ENCODE measurements at regions not wholly inside any gene's neighbourhood (a gene's known extent, or its start where the extent isn't known, plus 50 kb on each side); places are given as distances from the start of the nearest gene placed in this dataset.
"Not testable (repeated sequence)": the region's sequence is repeated elsewhere in the genome, so short reads cannot be mapped to it uniquely, and the experiment has no call there.

DNA sequence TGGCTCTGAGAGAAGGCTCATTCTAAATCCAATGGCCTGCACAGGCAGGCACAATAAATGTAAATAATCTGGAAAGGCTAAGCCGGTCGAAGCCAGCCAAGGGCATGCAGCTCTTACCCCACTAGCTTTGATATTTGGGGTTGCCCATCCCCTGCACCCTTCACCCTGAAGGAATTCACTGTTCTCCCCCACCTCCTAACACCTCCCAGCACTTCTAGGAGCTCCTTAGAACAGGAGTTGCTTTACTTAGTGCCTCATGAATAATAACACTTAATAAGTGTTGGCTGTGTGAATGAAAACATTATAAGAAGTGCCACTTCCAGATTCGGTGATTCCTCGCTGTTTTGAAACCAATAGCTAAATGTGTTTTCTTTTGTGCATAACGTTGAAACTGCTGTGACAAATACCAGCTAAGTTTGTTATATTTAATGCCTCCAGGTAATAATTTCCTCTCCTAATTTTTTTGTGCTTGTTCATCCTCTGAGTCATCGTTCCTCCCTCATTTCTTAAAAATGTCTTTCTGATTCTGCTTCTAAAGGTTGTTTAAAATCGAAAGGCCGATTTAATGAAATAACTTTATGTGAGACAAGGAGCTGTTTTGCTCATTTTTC is 458.8 kb downstream of the METTL4 start:
- no peak for DNase-seq (ENCODE audit: low spot score)

DNA sequence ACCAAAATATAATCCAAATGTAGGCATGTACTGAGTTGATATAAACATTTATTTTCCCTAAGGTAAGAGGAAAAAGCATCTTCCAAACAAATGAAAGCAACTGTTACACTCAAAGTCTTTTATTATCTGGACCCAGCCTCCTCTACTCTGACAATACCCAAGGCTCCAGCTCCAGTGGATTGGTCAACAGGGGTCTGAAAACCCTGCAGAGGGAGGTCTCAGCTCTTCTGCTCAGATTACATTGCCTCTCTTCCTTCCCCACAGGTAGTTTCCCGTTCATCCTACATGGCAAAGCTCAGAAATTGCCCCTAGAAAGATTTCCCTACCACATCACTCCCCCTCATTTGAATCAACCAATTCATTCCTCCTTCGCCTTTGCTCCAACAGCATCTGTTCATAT is 457.0 kb downstream of the METTL4 start:
- DNase-seq (ENCODE audit: low spot score), result no peak

DNA sequence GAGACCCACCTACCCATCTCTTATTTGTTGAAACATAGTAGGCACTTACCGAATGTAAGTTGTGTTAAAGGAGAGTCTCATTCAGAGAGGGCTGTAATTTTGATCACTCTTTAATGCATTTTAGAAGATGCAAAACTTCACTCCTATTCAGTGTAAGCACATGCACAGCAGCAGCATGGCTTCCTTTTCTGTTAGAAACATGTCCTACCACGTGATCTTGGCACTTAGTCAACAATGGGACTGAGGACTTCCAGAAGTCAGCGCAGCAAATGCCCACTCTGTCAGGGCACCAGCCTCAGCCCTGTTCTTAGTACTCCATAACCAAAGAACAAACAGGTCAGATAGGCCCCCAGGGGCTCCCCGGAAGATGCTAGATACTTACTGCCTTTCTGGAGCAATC is 456.5 kb downstream of the METTL4 start:
- no peak for DNase-seq (ENCODE audit: low spot score)

DNA sequence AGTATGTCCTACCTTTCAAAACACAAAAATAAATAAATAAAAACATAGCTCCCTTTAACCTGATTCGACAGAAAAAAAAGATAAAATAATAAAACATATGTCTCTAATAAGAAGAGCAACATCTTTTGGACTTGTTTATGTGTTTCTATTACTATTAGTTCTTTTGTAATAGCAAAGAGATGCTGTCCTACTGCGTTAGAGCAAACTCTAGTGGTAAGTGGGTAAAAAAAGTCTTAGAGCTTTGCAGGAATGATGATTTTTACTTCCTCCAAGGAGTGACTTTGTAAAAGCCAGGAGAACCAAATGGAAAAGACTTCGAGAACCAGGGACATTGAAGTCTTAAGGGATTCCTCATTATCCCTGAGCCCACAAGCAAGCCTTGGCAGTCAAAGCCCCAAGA is 450.1 kb downstream of the METTL4 start:
- DNase-seq (ENCODE audit: low spot score), result no peak

DNA sequence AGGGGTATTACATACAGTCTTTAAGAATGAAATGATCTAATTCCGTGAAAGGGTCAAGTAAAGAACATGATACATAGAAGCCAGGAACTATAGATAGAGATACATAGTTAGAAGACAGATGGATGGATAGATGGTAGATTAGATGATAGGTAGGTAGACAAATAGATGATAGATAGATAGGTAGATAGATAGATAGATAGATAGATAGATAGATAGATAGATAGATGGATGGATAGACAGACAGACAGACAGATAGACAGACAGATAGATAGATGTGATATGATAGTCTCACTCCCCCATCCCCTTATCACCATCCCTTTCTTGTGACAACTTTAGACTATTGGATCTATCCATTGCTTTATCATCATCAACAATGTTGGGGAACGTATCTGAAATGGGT is 448.2 kb downstream of the METTL4 start:
- no peak for DNase-seq (ENCODE audit: low spot score)

DNA sequence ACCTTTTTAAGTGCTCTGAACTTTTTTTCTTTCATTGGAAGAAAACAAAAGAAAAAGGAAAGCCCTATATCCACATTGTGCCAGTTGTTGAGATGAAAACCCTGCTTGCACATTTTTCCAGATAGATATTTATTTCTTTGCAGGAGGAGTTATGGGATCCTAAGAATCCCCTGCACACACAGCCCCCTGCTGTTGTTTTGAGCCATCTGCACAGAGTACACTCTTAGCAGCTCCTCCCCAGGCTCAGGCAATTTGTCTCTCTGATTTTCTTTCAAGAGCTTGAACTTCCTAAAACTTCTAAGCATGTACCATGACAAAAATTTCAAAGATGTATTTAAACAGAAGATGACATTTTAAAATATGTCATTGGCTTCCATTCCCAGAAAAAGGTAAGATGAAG is 436.9 kb downstream of the METTL4 start:
- no peak for DNase-seq (ENCODE audit: low spot score)

DNA sequence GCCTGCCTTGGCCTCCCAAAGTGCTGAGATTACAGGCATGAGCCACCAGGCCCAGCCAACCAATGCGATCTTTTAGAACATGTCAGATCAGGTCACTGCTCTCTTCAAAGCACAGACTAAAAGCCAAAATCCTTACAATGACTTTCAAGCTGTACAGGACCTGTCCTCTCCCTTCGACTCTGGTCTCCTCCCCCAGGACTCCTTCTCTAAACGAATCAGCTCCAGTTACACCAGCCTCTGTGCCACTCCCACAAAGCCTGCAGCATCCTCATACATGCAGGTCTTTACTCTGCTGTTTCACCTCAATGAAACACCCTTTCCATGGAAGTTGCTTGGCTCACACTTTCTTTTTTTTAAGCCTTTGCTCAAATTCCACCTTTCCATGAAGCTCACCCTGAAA is 436.0 kb downstream of the METTL4 start:
- DNase-seq (ENCODE audit: low spot score), result no peak

DNA sequence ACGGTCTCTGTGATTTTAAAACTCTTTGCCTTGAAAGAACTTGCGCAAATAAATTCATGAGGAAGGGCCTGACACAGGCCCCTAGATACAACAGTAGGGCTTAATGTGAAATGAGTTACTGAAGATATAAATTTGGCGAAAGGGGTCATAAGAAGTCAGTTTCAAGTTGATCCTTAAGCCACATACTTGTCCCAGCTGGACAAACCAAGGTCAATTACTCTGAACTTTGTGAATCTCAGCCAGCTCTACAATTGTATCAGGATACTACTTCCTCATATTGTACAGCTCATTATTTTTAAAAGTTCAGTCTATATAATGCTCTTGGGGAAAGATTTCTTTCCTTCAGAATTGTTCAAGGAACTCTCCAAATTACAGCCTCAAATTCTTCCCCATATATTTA is 432.8 kb downstream of the METTL4 start:
- no peak for DNase-seq (ENCODE audit: low spot score)

DNA sequence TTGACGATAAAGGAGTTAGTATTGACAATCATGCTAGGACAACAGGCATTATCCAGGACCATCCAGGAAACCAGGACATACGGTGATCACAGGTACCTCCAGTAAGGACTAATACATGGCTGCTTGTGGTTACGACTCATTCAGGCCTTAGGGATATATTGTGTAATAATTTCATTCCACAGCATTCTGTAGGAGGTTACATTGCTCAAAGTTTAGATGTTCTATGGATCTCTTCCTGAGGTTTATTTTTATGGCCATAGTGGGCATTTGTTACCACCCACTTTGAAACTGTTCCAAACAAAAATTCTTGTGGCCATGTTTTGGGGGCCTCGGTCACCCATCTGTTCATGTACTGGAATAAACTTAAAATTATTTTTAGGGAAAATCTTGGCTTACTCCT is 431.6 kb downstream of the METTL4 start:
- DNase-seq (ENCODE audit: low spot score), result no peak

DNA sequence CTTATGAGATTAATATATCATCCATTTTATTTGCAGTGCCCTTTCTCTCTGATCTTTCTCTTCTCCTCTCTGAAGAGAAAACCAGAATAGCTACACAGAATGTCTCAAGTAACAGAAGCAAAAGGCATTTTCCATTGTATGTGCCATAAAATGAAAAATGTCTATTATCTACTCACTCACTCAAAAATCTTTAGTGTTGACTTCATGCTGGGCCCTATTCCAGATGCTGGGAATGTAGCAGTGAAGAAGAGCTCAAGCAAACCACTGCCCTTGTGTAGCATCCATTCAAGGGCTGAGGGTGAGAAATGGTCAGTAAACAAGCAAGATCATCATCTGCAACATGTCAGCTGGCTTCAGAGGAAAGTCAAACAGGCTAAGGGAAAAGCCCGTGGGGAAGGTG is 427.7 kb downstream of the METTL4 start:
- DNase-seq (ENCODE audit: low spot score), result no peak

DNA sequence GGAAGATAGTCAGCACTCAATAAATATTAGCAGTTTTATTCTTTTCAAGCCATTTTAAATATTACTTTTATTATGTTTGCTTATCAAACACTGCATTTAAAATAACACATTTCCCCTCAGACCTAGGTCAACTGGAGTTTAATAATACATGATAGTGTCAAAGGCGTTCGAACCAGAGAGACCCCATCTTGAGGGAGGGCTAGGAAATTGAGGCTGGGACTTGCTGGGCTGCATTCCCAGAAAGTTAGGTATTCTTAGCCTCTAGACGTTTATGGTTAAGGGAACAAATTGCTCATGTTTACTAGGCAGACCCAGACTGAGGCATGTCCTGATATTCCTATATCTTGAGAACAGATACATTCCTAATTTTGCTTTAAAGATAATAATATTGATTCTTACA is 426.5 kb downstream of the METTL4 start:
- no peak for DNase-seq (ENCODE audit: low spot score)

DNA sequence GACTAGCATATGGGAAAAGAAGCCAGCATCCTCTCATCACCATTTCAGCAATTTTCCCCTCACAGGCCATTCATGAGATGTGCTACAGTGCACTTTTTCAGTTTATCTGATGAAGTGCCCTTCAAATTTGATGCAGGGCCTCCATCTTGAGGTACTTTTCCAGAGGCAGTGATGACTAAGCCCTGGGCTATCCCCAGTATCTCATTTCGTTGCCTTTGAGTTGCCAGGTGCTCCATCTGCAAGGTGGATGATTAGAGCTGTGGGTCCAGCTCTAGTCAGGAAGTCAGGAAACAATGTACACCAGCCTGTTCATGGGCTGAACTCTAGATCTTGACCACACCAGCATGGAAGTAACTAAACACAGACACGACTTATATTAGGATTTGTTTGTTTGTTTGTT is 425.2 kb downstream of the METTL4 start:
- DNase-seq (ENCODE audit: low spot score), result no peak

DNA sequence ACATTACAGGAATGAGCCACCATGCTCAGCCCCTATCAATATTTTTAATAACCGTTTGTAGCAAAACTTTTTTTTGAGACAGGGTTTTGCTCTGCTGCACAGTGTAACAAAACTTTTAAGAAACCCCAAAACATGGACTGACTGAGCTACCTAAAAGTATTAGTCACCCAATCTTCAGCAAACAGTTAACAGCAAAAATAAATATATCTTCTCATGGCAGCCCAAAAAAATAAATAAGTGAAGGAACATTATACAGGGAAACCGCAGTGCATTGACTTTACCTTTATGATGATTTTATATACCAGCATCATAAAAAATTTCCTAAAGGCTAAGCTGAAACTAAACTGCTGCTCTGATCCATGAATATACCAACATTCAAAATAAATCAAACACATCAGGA is 424.6 kb downstream of the METTL4 start:
- DNase-seq (ENCODE audit: low spot score), result no peak

DNA sequence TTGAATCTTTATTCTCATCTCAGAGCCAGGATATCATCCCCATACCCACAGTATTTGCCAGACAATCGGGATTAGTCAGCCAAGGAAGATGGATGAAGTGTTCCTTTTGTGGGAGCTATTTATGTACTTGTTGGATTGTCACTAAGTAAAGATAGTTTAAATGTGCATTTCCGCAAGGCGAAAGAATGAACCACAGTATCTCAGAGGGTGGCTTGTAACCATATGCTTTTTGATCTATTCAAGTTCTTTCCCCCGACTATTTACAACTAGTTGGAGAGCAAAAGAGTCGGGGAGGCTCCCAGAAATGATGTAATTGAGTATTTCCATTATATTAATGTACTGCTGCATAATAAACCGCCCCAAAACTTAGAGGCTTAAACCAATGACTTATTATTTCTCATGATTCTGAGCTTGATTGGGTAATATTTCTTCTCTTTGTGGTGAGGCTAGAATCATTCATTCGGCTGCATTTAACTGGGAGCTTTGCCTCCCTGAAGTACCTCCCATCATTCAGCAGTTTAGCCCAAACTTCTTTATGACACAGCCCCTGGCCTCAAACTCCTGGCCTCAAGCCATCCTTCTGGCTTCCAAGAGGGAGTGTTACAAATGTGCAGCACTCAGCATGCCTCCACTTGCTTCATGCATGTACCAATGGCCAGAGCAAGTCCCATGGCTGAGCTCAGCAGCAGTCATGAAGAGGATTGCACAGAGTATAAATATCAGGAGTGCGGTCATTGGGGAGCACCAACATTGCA is 423.7 kb downstream of the METTL4 start:
- DNase-seq (ENCODE audit: low spot score), result no peak

DNA sequence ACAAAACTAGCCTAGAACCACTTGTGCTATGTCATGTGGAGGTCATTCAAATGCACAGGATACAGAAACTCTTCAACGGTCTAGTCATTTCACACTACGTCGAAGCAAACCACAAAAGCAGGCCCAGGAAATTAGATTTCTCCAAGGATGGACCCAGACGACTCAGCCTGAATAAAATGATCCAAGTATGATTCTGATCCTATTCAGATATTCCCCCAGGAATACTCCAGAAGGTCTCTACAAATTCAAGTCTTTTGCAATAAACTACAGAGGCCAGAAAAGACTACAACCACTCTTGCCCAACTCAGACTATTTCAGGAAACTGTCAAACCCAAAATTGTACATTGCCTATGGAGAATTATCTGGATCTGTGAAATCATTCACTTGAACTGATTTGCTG is 422.5 kb downstream of the METTL4 start:
- no peak for DNase-seq (ENCODE audit: low spot score)

DNA sequence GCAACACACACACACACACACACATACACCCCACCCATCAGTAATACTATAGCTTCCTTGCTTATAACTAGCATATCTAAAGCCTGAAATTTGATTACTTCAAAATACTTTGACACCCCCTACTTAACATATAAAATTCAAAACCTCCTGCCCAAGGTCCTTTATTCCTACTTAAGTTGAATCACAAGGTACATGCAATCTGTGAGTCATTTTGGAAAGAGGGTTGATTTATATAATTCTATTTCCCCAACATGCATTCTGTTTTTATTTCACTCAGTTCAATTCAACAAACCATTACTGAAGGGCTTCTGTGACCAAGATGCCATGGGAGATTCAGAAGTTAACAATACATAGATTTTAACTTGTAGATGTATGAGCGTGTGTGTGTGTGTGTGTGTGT is 420.7 kb downstream of the METTL4 start:
- DNase-seq (ENCODE audit: low spot score), result no peak

DNA sequence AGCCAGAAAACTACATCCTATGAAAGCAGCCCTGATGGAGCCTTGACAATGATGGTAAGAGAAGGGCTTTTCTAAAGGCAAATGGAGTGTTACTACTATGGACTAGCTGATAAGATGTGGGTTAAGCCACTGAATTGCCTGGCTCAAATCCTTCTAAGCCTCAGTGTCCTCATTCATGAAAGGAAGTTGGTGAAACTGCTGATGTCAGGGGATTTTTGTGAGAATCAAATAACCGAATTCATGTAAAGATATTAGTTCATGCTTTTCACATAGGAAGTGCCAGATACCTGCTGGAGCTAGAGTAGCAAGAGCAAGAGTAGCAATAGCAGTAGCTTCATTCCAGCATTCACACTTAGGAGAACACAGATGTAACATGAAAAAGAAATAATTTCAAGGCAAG is 417.0 kb downstream of the METTL4 start:
- DNase-seq (ENCODE audit: low spot score), result no peak

DNA sequence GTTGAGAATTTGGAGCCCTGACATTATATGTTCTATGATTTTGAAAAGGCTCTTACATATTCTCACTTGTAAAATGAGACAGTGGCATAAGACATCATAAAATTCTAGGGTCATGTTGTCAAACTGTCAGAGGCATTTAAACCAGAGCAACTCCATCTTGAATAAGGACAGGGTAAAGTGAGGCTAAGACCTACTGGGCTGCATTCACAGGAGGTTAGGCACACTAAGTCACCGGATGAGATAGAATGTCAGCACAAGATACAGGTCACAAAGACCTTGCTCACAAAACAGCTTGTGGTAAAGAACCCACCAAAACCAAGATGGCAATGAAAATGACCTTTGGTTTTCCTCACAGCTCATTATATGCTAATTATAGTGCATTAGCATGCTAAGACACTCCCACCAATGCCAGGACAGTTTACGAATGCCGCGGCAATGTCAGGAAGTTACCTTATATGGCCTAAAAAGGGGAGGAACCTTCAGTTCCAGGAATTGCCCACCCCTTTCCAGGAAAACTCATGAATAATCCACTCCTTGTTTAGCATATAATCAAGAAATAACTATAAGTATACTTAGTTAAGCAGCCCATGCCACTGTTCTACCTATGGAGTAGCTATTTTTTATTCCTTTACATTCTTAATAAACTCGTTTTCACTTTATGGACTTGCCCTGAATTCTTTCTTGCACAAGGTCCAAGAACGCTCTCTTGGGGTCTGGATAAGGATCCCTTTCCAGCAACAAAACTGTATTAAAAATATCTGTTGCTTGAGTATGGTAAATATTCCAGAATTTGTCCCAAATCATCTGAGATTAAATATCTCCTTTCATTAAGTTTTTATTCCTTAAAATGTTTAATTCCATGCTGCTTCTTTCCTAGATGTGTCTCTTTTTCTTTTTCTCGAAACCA is 406.4 kb downstream of the METTL4 start:
- no peak for DNase-seq (ENCODE audit: low spot score)

DNA sequence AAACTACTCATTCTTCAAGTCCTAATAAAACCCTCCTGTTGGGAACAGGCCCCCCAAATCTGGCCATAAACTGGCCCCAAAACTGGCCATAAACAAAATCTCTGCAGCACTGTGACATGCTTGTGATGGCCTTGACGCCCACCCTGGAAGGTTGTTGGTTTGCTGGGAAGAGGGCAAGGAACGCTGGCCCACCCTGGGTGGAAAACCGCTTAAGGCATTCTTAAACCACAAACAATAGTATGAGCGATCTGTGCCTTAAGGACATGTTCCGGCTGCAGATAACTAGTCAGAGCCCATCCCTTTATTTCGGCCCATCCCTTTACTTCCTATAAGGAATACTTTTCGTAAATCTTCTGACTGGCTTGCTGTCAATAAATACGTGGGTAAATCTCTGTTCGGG is 404.4 kb downstream of the METTL4 start:
- not testable (repeated sequence) for DNase-seq (ENCODE audit: low spot score)

DNA sequence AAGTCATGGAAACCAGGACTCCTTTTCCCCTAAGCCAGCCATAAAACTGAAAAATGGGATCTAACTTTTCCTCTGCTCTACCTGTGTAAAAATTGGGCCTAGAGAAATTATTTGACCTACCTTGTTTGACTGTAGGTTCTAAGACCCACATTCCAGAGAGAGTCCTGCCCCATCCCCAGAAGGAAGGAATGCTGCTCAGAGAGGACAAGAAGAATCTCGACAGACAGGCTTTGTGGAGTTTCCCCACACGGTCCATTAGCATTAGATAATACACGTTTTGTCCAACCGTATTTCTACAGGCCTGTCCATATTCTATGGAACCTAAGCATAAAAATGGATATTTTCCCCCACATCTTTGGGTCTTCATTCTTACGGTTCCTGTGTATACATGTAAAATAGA is 403.3 kb downstream of the METTL4 start:
- DNase-seq (ENCODE audit: low spot score), result no peak

DNA sequence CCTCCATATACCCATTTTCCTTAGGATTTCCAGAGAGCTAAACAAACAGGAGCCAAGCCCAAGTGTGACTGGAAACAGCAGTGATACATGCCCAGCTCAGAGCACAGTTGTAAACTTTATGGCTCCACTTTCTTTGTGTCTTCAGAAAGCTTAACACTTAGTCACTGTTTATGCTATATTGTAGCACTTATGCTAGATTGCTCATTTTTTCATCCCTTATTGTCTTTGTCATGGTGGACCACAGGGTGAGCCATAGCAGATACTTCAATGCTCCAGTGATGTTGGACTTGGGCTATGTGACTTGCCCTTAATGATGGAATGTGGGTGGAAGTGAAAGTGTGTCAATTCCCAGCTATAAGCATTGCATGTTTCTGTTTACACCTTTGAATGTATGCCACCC is 401.6 kb downstream of the METTL4 start:
- DNase-seq (ENCODE audit: low spot score), result no peak

DNA sequence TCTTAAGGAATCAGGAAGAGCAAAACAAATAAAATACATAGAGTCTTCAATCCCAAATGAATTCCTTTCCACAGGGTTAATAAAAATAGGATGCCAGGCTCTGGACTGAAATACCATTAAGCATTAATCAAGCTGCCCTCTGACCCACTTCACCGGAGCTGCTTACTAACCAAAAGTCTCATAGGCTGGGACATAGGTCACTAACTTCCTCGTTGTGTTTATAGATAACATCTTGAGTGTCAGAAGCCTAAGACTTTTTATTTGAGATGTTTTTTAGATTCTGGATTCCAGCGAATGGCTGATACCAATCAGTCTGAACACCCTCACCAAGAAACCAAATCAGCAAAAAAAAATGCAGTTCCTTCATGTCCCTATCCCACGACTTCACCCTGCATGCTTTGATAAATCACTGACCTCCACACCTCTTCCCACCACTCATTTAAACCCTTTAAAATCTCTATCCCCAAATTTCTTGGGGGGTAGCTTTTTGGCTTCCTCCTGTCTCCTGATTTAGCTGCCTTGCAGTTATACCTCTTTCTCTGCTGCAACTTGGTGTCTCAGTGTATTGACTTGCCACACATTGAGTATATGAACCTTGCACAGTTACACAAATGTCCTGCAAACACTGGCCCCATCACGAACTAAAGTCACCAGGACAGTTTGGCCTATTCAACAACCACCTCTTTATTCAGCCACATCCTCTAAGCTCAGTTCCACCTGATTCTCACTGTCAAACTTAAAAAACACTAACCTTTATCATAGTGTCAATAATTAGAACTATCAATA is 399.3 kb downstream of the METTL4 start:
- DNase-seq (ENCODE audit: low spot score), result no peak

All from CD4-positive, alpha-beta T cell treated with Interleukin-15 for 4 hours (primary cell).